Duodenal mucosa (tissue), 2 donors: ENCODE measurements at regions not wholly inside any gene's neighbourhood (a gene's known extent, or its start where the extent isn't known, plus 50 kb on each side); places are given as distances from the start of the nearest gene placed in this dataset.
"Not testable (repeated sequence)": the region's sequence is repeated elsewhere in the genome, so short reads cannot be mapped to it uniquely, and the experiment has no call there.

Experiments used
- H3K27ac ChIP-seq: one replicate; pipeline ENCODE4 v1.7.0; 2013; ENCODE audit warnings: low read depth, low read length
- H3K27me3 ChIP-seq, 2 donors: one replicate each; pipeline ENCODE4 v1.7.0; 2013; ENCODE audit warnings: low read length in 2 of 2, control low read depth in 1 of 2; ENCODE audit not compliant: insufficient read depth in 2 of 2, control insufficient read depth in 1 of 2
- H3K36me3 ChIP-seq, 2 donors: one replicate each; pipeline ENCODE4 v1.7.0; 2013; ENCODE audit warnings: low read length in 2 of 2, control low read depth in 1 of 2; ENCODE audit not compliant: insufficient read depth in 2 of 2, control insufficient read depth in 1 of 2
- H3K4me1 ChIP-seq, 2 donors: one replicate each; pipeline ENCODE4 v1.7.0; 2013; ENCODE audit warnings: low read length in 2 of 2, control low read depth in 1 of 2; ENCODE audit not compliant: insufficient read depth in 2 of 2, control insufficient read depth in 1 of 2
- H3K4me3 ChIP-seq, 2 donors: one replicate each; pipeline ENCODE4 v1.7.0; 2013; ENCODE audit warnings: low read length in 2 of 2, low read depth in 1 of 2
- H3K9ac ChIP-seq, 2 donors: one replicate each; pipeline ENCODE4 v1.7.0; 2013; ENCODE audit warnings: low read length in 2 of 2, low read depth in 1 of 2
- H3K9me3 ChIP-seq, 2 donors: one replicate each; pipeline ENCODE4 v1.7.0; 2013; ENCODE audit warnings: low read length in 2 of 2, control low read depth in 1 of 2; ENCODE audit not compliant: control insufficient read depth in 1 of 2

- Histone ChIP-seq H3K27ac (no peak overlapping the region), H3K9ac (no peak overlapping the region), H3K4me3 (no peak overlapping the region), H3K36me3 (no peaks in the 10 kb centered on the region), H3K9me3 (no peaks in the 10 kb centered on the region), H3K27me3 (no peaks in the 10 kb centered on the region), H3K4me1 (peaks cover 6 to 27% of the 10 kb centered on the region in 2 donors)
Measured at GRCh38 chr9:27668280-27668679, 95.0 kb upstream of the C9orf72 start.

- H3K4me1 ChIP-seq, result peaks cover 0 to 12% of the 10 kb centered on the region in 2 donors
- no peaks in the 10 kb centered on the region for H3K36me3 ChIP-seq
- H3K4me3 ChIP-seq, result no peak overlapping the region
- H3K9ac ChIP-seq, result no peak overlapping the region
- H3K9me3 ChIP-seq, result no peaks in the 10 kb centered on the region
- H3K27ac ChIP-seq, result no peak overlapping the region
- no peaks in the 10 kb centered on the region for H3K27me3 ChIP-seq
Measured at GRCh38 chr9:27671636-27672035, 98.4 kb upstream of the C9orf72 start.

- H3K36me3 ChIP-seq, result no peaks in the 10 kb centered on the region
- no peak overlapping the region for H3K27ac ChIP-seq
- no peak overlapping the region for H3K9ac ChIP-seq
- peaks cover 0 to 12% of the 10 kb centered on the region in 2 donors for H3K4me1 ChIP-seq
- no peaks in the 10 kb centered on the region for H3K27me3 ChIP-seq
- no peaks in the 10 kb centered on the region for H3K9me3 ChIP-seq
- H3K4me3 ChIP-seq, result no peak overlapping the region
Measured at GRCh38 chr9:27672718-27673117, 99.4 kb upstream of the C9orf72 start.

- no peaks in the 10 kb centered on the region for H3K36me3 ChIP-seq
- no peak overlapping the region for H3K9ac ChIP-seq
- no peaks in the 10 kb centered on the region for H3K27me3 ChIP-seq
- H3K9me3 ChIP-seq, result no peaks in the 10 kb centered on the region
- H3K4me1 ChIP-seq, result peaks cover 0 to 12% of the 10 kb centered on the region in 2 donors
- no peak overlapping the region for H3K27ac ChIP-seq
- H3K4me3 ChIP-seq, result no peak overlapping the region
Measured at GRCh38 chr9:27673641-27674040, 100.4 kb upstream of the C9orf72 start.

GRCh38 chr9:27675354-27675753 is 102.1 kb upstream of the C9orf72 start:
- Histone ChIP-seq H3K27me3 (no peaks in the 10 kb centered on the region), H3K9ac (no peak overlapping the region), H3K9me3 (no peaks in the 10 kb centered on the region), H3K4me1 (peaks cover 0 to 12% of the 10 kb centered on the region in 2 donors), H3K4me3 (no peak overlapping the region), H3K27ac (no peak overlapping the region), H3K36me3 (no peaks in the 10 kb centered on the region)

- Histone ChIP-seq H3K36me3 (no peaks in the 10 kb centered on the region), H3K9me3 (no peaks in the 10 kb centered on the region), H3K9ac (no peak overlapping the region), H3K4me3 (no peak overlapping the region), H3K4me1 (peaks cover 0 to 12% of the 10 kb centered on the region in 2 donors), H3K27me3 (no peaks in the 10 kb centered on the region), H3K27ac (no peak overlapping the region)
Measured at GRCh38 chr9:27676827-27677226, 103.5 kb upstream of the C9orf72 start.

- Histone ChIP-seq H3K4me1 (no peaks in the 10 kb centered on the region), H3K9me3 (no peaks in the 10 kb centered on the region), H3K4me3 (no peak overlapping the region), H3K27ac (no peak overlapping the region), H3K27me3 (no peaks in the 10 kb centered on the region), H3K36me3 (no peaks in the 10 kb centered on the region), H3K9ac (no peak overlapping the region)
Measured at GRCh38 chr9:27679338-27679737, 106.1 kb upstream of the C9orf72 start.

GRCh38 chr9:27683181-27683580 is 109.9 kb upstream of the C9orf72 start:
- no peaks in the 10 kb centered on the region for H3K9me3 ChIP-seq
- H3K27ac ChIP-seq, result no peak overlapping the region
- no peaks in the 10 kb centered on the region for H3K36me3 ChIP-seq
- H3K27me3 ChIP-seq, result no peaks in the 10 kb centered on the region
- no peaks in the 10 kb centered on the region for H3K4me1 ChIP-seq
- H3K9ac ChIP-seq, result no peak overlapping the region
- H3K4me3 ChIP-seq, result no peak overlapping the region

- Histone ChIP-seq H3K36me3 (no peaks in the 10 kb centered on the region), H3K4me3 (no peak overlapping the region), H3K9me3 (no peaks in the 10 kb centered on the region), H3K27ac (no peak overlapping the region), H3K27me3 (no peaks in the 10 kb centered on the region), H3K9ac (no peak overlapping the region), H3K4me1 (no peaks in the 10 kb centered on the region)
Measured at GRCh38 chr9:27688954-27689353, 115.7 kb upstream of the C9orf72 start.

GRCh38 chr9:27690816-27691215 is 117.5 kb upstream of the C9orf72 start:
- H3K4me1 ChIP-seq, H3K27me3 ChIP-seq, H3K36me3 ChIP-seq, H3K27ac ChIP-seq, H3K9me3 ChIP-seq, H3K9ac ChIP-seq, H3K4me3 ChIP-seq: not testable (repeated sequence)

GRCh38 chr9:27699621-27700020 is 126.3 kb upstream of the C9orf72 start:
- H3K9me3 ChIP-seq, result no peaks in the 10 kb centered on the region
- H3K27ac ChIP-seq, result no peak overlapping the region
- no peak overlapping the region for H3K4me3 ChIP-seq
- no peaks in the 10 kb centered on the region for H3K27me3 ChIP-seq
- no peaks in the 10 kb centered on the region for H3K36me3 ChIP-seq
- H3K4me1 ChIP-seq, result peaks cover 0 to 4% of the 10 kb centered on the region in 2 donors
- H3K9ac ChIP-seq, result no peak overlapping the region
